ENCODE measurements at regions not wholly inside any gene's neighbourhood (a gene's known extent, or its start where the extent isn't known, plus 50 kb on each side); places are given as distances from the start of the nearest gene placed in this dataset.
"Not testable (repeated sequence)": the region's sequence is repeated elsewhere in the genome, so short reads cannot be mapped to it uniquely, and the experiment has no call there.

DNA sequence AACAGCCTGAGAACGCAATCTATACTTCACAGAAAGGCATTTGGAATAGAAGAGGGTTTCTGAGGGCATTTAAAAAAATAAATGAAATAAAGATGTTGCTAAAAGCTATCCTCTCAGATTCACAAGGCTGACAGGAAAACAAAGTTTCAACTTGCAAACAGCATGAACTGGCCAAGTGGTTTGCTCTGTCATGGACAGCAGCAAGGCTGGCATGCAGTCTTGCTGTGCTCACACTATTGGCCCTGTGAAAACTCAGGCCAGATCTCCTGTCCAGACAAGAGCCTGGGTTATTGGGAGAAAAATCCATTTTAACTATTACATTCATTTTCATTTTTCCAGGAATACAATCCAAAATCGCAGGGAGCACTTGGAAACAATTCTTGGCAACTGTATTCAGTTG is 506.2 kb upstream of the SLC35B3 start:
- DNase-seq = no peak

DNA sequence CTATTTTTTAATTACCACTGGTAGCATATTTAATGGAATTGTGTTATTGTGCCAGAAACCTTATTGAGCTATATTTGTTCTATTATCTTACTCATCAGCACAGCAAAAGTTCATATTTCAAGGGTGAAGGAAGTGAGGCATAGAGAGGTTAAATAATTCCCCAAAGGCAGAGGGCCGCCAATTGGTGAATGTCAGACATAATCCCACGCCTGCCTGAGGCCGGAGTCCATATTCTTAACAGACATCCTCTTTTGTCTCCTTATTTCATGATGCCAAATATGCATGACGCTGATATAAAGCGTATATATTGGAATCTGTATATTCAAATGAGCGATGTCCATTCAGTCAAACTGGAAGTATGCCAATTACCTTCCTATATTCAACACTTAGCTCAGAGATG is 505.0 kb upstream of the SLC35B3 start:
- DNase-seq = no peak

GRCh38 chr6:8939615-8940014 is 504.3 kb upstream of the SLC35B3 start:
- no peak for DNase-seq

GRCh38 chr6:8934318-8934717 is 499.0 kb upstream of the SLC35B3 start:
- no peak for DNase-seq

DNA sequence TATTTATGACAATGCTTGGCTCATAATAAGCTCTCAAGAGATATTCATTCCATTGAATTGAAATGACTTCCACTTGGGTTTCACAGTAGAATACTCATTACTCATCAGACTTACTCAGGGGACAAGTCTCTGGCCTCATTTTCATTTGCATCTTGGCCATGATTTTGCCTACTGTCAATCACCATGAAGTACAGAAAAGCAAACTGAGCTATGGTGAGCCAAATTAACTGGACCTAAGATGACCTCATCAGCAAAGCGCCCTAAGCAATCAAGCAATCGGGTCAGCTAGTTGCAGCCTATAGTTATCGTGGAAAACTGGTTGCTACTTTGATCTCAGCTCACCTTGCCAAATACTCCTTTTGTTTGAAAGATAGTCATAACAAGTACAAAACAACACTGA is 494.7 kb upstream of the SLC35B3 start:
- DNase-seq = no peak

- DNase-seq = not testable (repeated sequence)
These were observed 484.9 kb upstream of the SLC35B3 start for GRCh38 chr6:8920244-8920643.

DNA sequence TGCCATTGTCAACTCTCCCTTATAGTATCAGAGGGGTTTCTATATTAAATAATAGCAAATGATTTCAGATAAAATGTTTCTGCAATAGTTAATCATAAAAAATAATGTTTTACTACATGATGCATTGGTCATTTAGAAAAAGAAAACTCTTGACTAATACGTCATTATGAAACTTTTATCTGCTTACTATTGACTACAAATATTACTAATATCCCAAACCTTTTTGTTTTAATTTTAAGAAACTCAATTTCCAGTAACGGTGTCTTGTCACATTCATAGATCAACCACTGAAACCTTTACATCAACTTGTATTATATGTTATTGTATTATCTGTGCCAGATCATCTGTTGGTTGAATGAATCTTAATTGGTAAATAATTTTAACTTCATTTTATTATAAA is 482.9 kb upstream of the SLC35B3 start:
- DNase-seq = no peak

GRCh38 chr6:8914700-8915099 is 479.4 kb upstream of the SLC35B3 start:
- no peak for DNase-seq

DNA sequence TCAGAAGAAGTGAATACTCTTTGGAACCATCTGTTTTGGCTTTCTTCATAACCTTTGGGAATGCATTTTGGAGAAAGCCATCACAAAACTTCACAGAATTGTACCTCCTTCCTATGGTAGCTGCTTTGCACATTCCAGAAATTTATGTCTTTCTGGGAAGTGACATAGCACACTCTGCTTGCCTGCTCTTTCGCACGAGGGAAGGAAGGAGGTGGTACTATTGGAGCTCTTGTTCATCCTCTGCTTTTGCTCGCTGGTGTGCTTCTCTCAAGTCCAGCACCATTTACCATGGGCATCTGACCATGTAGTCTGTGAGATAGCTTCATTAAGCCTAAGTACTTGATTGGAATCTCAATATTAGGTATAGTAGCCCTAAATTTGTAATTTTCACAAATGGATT is 473.3 kb upstream of the SLC35B3 start:
- DNase-seq = no peak

GRCh38 chr6:8906699-8907098 is 471.4 kb upstream of the SLC35B3 start:
- no peak for DNase-seq

GRCh38 chr6:8905757-8906156 is 470.4 kb upstream of the SLC35B3 start:
- no peak for DNase-seq

DNA sequence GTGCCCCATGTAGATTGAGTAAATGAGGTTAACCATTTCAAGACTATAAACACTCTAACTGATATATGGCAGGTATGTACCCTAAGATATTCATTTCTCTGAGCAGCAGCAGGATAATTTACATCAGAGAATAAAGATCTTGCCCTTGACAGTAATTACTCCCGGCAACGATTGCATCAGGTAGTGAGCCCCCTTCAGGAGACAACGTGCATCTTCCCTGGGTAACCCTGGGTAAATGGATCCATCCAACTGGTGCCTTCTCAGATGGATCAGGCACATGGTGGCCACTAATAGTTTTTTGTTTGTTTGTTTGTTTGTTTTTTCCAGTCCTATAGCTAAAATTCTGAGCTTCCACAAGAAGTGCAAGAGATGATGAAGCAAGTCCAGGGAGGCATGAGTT is 469.4 kb upstream of the SLC35B3 start:
- DNase-seq = no peak

GRCh38 chr6:8900056-8900455 is 464.7 kb upstream of the SLC35B3 start:
- DNase-seq = no peak

GRCh38 chr6:8889514-8889913 is 454.2 kb upstream of the SLC35B3 start:
- DNase-seq = no peak

DNA sequence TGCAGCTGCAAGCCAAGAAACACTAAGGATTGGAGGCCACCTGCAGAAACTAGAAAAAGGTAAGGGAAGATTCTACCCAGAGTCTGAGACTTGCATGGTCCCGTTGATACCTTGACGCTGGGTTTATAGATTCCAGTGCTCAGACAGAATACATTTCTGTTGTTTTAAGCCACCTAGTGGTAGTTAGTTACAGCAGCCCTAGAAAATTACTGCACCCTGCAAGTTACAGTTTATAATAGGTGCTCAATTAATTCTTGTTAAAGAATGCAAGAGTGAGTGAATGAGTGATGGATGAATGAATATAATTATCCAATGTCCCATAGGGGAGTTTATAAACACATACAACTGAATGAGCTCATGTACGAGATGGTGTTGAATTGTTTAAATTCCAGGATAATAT is 453.1 kb upstream of the SLC35B3 start:
- DNase-seq = no peak

DNA sequence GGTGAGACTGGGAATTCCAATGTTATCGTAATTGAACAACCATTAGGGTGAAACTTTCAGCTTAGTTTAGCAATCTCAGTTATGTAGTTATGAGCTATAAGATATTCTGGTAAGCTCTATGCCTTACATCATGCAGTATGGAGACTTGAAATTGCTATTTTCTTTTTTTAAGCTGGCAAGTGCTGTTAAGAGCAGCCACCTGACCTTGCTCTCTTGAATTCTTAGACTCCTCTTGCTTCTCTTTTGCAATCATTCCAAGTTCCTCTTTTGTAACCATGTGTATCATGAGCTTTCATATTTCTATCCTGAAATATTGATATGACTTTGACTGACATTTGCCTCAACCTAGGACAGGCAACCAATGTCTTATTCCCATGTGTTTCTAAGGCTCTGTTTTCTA is 446.3 kb upstream of the SLC35B3 start:
- DNase-seq = no peak

DNA sequence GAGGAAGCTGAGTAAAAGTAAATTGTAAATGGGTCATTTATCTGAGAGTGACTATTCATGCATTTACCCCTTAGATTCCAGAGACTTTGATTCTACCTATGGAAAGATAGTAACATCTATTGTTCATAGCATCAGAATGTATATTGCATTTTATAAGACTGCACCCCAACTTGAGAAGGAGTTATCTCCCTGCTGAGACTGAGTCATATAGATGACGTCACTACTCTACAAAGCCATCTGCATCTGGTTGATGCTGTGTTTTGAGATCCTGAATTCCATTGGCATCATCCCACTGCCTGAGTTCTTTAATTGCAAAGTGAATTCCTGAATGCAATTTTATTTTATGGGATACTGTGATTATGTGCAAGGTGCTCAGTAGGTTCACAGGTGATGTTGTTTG is 444.0 kb upstream of the SLC35B3 start:
- no peak for DNase-seq

- DNase-seq = no peak
These were observed 440.6 kb upstream of the SLC35B3 start for GRCh38 chr6:8875986-8876385.

DNA sequence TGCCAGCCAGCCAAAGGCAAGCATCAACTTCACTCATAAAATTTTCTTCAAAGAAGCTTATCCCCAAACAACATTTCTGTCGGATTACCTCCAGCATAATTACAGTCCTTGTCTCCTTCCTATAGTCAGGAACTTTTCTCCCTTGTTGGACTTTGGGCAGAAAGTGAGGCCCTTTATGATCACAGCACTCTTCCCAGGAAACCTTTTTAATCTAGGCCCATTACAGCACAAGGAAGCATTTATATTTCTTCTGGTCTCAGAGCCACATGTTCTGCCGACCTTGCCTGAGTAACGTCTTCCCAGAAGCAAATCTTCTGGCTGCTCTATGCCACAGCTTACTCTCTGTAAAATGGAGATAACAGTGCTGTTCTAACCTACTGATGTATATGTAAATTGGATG is 437.2 kb upstream of the SLC35B3 start:
- DNase-seq = no peak

- no peak for DNase-seq
These were observed 430.1 kb upstream of the SLC35B3 start for GRCh38 chr6:8865451-8865850.

DNA sequence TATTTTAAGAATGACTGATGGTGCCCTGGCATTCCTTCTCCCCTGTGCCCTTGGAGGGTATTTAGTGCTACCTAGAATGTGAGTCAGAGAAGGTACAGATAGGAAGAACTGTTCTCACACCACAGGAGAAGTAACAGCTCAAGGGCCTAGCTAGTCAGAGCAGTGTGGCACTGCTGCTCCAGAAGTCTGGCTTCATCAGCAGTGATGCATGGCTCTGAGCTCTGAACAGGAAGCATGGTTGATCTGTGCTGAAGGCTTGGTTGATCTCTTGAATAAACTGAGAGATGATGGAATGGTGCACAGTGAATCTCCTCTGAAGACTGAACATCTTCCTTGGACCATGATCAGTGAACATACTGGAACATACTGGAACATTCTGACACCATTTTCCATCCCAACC is 425.3 kb upstream of the SLC35B3 start:
- no peak for DNase-seq

- DNase-seq = no peak
These were observed 424.2 kb upstream of the SLC35B3 start for GRCh38 chr6:8859501-8859900.

- no peak for DNase-seq
These were observed 423.5 kb upstream of the SLC35B3 start for GRCh38 chr6:8858854-8859331.

- DNase-seq = no peak
These were observed 421.8 kb upstream of the SLC35B3 start for GRCh38 chr6:8857160-8857559.

GRCh38 chr6:8855411-8855810 is 420.1 kb upstream of the SLC35B3 start:
- DNase-seq = no peak

- DNase-seq = no peak
These were observed 417.0 kb upstream of the SLC35B3 start for GRCh38 chr6:8852332-8852731.
